ENCODE measurements at regions not wholly inside any gene's neighbourhood (a gene's known extent, or its start where the extent isn't known, plus 50 kb on each side); places are given as distances from the start of the nearest gene placed in this dataset.
"Not testable (repeated sequence)": the region's sequence is repeated elsewhere in the genome, so short reads cannot be mapped to it uniquely, and the experiment has no call there.

DNA sequence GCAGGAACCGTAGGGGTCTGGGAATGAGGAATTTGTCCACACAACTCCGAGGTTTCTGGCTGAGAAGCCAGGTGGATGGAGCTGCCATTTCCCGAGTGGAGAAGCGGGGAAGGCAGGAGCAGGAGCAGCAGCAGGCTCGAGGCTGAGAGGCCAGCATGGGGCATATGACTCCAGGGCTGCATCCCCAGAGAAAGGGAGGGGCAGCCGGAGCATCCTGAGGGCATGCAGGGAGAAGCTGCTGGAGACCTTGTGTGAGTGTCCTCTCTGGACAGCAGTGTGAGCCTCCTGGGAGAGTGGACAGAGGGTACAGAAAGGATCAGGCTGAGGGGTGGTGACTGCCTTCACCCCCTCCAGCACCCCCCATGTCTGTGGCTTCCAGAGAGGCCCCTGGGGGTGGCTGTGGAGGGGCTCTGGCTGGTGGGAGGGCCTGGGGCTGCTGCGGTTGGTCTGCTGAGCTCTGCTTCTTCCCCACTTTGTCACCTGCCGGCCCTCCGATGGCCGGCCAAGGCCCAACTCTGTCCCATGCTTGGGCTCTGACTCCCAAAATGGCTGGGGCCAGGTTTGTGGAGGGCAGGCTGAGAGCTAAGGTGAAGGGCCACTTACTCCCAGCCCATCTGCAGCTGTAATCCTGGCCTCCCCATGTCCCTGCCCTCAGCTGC lies 633.1 kb downstream of the MATN1 start:
- DNase-seq (ENCODE audit: extremely low read depth, low read depth): no peak

DNA sequence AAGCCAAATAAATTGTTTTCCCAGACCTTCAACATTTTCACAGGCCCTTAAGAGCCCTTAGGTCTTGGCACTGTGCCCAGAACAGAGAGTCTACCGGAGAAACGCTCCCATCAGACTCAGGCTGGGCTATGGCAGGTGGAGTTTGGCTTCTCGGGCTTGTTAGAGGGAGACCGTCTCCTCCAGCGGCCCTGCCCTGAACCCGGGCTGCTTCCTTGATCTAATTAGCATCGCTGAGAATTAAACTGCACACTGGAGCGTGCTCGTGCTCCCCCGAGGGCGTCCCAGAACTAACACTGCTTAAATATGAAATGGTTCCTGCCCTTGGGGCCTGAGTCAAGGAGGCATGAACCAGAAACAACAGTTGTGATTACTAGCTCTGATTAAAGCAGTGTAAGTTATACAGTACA lies 634.4 kb downstream of the MATN1 start:
- DNase-seq (ENCODE audit: extremely low read depth, low read depth): no peak

DNA sequence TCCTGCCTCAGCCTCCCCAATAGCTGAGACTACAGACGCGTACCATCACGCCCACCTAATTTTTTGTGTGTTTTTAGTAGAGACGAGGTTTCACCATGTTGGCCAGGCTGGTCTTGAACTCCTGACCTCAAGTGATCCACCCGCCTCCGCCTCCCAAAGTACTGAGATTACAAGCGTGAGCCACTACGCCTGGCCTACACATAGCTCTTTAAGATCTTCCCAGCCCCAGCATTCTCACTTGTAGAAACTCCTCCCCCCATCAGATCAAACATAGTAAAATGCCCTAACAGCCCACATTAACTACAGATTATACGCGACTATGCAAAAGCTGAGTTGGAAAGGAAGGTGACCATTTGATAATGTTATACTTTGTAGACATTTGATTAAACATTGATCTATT lies 634.8 kb downstream of the MATN1 start:
- DNase-seq (ENCODE audit: extremely low read depth, low read depth): no peak

DNA sequence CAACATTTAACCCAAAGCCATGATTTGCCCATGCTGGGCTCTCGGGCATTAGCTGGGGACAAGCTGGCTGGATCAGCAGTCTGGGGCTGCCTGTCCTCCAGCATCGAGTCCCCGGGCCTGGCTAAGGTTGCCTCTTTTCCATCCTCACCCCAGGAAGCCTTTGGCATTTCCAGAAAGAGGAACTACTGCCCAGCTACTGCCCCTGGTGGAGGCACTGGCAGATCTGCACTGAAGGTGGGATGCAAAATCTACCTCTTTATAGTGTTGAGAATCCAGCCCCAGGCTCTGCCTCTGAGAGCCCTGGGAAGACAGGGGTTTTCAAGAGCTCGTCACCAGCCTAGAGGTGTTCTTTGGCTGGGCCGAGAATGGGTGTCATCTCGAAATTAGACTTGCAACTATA lies 635.9 kb downstream of the MATN1 start:
- no peak for DNase-seq (ENCODE audit: extremely low read depth, low read depth)

DNA sequence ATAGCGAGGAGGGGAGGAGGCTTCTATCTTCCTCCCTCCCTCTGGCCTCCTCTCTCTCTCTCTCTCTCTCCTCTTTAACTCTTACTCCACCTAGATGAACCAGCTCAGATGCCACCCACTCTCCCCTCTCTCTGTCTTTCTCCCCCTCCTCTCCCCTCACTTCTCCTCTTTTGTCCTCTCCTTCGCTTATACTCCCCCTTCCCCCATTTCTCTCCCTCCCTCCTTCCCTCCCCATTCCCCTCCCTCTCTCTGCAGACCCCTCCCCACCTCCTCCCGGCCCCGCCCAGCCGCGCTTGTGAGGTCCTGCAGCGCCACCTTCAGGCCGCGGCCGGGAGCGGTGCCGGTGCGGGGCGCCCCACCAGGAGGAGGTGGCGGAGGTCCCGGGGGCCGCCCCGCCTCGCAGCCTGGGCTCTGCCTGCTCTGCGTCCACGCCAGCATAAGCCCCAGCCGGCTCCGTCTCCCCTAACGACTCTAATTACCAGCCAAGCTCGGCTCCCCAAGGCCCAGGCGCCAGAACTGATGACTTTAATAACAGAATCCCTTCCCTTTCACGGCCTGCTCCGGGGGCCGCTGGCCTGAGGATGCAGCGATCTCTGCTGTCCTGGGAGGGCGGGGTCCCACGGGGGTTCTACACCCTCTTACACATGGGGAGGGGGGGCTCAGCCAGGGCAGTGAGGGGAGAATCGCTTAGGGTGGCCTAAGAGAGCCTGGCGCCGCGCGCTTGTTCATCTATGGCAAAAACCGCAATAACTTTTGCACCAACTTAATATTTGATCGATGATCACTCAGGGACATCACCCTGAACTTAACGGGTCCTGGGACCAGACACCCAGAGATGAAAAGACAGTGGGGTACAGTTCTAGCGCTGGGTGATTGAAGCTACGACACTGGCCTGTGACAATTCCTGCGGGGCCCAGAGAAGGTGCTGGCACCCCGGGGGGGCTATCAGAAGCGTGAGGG lies 637.3 kb downstream of the MATN1 start:
- DNase-seq (ENCODE audit: extremely low read depth, low read depth): no peak

DNA sequence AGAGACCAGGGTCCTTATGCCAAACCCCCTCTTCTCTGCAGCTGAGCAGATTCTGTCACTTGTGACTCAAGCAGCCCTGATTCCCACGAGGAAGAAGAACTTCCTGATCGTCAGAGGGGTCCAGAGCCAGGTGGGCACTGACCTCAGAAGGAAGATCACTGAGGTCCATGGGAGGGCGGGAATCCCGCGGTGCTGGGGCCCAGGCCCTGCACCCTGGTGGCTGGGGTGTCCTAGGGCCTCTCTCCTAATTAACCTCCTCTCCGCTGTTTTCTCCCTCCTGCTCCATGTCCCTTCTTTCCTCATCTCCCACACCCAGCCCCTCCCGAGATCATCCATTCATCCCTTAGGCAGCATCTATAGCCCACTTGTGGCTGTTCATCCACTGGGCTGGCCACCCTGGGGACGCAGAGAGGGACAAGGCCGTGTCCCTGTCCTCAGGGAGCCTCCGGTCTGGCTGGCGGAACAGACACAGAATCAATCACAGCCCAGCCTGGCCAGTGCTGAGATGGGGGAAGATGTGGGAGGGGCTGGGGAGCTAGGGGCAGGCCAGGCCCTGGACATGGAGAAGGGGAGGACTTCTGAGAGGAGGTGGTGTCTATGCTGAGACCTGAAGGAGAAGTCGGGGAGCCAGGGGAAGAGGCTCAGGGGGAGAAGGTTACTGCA lies 638.3 kb downstream of the MATN1 start:
- no peak for DNase-seq (ENCODE audit: extremely low read depth, low read depth)

DNA sequence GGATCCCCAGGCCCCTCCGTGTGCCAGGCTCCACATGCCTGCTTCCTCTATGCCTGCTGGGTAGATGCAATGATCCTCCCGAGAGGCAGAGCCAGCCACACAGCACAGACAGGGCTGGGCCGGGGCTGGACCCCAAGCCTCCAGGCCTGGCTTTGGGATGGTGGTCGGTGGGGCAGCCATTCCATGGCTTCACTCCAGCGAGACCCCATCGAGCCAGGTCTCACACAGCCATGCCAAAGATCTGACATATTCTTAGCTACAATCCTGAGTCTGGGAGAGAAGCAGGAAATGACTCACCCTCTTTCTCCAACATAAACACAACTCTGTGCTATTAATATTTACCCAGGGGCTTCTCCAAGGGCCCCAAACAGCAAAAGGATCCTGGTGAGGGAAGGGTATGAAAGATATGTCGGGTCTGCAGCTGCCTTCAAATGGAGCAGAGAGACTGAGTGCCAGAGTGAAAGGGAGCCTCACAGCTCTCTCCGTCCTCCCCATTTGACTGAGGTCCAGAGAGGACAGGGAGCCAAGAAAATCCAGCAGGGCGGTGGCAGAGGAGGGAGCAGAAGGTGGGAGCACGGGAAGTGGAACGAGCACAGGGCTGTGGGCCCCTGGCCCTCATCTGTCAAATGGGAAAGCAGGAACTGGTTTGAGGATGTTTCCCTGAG lies 639.5 kb downstream of the MATN1 start:
- no peak for DNase-seq (ENCODE audit: extremely low read depth, low read depth)

DNA sequence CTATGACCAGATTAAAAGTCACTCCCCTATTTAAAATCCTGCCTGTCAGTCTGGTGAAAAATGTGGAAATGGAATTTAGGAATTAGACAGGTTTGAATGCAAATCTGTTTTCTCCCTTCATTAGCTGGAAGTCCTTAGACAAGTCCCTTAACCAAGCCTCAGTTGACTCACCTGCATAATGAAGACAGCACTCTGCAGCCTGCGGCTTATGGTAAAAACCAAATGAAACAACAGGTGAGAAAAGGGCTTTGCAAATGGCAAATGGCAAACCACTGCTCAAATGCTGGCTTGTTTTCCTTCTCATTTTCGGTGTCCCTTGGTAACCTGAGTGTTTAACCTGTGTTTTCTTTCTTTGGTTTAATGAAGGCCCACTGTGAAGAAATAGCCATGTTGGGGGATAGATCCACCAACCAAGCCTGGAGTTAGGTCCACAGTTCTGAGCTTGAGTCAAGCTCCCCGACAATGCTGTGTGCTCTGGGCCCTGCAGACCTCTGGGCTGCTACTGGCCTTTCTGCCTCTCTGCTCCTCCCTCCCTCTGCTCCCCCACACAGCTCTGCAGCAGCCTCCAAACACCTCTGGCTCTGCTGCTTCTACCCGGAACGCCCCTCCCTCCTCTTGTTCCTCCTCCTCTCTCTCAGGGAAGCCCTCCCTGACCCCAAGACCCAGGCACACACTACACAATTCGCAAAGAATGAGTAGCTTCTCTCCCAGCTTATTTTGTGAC lies 641.8 kb downstream of the MATN1 start:
- DNase-seq (ENCODE audit: extremely low read depth, low read depth): no peak

DNA sequence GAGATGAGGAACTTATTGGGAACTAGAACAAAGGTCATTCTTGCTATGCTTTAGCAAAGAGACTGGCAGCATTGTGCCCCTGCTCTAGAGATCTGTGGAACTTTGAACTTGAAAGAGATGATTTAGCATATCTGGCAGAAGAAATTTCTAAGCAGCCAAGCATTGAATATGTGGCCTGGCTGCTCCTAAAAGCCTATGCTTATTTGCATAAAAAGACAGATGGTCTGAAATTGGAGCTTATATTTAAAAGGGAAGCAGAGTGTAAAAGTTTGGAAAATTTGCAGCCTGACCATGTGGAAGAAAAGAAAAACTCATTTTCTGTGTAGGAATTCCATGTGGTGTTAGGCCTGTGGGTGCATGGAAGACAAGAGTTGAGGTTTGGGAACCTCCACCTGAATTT lies 647.5 kb downstream of the MATN1 start:
- not testable (repeated sequence) for DNase-seq (ENCODE audit: extremely low read depth, low read depth)

DNA sequence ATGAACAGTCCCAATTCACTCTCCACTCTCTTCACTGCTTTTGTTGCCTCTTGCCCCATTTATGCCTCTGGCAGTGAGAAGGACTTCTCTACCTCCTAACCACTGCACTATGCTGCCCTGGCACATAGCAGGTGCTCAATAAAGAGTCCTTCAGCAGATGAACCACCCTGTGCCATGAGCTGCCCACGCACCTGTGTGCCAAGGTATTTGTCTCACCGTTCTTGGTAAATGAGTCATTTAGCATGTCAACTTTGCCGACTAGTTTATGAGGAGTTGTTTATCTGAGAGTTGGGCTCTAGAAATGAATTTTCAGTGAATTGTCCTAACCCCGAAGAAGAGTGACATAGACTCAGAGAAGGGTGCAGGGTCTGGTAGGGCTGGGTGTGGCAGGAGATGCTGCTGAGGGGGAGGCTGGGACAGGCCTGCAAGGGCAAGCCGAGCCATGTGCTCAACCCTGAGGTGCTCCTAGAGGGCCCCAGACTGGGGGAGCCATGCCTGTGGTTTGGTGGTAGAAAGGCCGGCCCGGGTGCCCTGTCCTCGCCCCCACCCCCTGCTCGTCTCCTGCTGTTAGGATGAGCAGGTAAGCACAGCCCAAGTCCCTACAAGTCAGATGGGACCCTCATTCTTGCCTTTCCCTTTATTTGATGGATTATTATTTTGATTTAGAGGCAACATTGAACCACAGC lies 654.5 kb downstream of the MATN1 start:
- no peak for DNase-seq (ENCODE audit: extremely low read depth, low read depth)

DNA sequence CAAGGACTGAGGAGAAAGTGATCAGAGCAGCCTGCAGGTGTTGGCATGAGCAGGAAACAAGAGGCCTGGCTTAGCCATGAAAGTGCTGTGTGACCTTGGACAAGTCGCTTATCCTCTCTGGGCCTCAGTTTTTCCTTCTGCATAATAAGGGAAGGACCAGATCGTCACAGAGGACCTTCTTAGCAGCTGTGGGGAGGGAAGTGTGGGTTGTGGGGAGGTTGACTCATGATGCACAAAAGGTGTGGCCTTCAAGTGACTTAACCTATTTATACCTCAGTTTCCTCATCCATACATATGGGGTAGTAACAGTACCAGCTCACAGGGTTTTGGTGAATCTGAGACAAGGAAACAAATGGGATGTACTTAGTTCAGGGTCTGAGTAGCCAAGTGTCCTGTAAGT lies 658.8 kb downstream of the MATN1 start:
- DNase-seq (ENCODE audit: extremely low read depth, low read depth): no peak

DNA sequence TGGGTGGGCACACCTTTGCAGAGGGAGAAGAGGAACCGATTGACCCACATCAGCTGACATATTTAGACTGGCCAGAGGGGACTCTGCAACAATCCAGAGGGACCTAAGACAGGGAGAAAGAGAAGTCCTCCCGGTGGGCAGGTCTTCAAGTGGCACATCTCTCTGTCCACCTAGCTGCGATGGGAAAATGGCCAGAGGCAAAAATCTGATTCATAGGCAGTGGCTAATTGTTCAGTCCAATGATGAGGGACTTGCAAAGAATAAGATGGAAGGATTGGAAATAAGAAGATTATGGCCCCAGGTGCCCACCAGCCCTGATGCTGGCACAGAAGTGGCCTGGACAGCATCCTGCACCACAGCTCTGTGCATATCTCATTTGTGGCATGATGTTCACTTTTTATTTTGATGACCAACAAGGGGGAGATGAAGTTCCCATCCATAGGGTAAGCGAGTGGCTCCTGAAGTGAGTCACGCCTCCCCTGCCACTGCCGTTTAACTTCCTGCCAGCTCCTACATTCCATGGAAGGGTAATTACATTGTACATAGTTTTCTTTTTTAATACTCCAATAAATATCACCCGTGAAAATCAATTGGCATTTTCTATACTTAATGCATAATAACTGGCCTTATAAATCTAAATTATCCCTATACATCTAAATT lies 659.6 kb downstream of the MATN1 start:
- no peak for DNase-seq (ENCODE audit: extremely low read depth, low read depth)

DNA sequence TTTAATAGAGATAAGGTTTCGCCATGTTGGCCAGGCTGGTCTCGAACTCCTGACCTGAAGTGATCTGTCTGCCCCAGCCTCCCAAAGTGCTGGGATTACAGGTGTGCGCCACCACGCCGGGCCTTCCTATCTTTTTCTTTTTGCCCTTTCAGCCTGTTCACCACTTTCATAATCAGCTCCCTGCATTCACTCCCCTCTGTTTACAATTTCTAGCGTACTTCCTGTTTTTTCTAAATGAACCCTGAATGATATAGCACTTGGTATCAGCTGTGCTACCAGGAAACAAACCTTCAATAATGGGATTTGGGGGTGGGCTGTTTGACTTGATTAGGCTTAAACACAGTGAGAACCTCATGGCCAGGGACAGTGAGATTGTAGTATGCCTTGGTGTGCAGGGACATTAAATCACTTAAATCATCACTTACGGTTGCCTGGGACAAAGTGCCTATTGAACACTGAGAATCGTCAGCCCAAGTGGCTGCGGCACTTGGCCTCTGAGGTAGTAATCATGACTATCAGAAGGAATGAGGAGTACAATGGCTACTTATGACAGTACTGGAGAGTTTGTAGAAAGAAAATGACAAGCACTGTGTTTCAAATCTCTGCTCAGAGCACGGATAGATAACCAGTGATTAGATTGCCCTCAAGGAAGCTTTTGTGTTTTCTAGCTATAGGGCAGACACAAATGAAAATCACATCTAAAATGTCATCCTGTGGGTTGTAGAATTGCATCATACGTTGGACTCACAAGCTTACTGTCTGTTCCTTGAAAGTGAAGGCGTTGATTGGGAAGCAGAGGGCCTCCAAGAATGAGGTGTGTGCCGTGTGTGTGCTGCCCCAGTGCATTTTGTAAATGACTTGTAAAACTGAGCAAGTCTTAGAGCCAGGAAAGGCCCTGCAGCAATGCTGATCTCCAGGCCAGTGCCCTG lies 661.8 kb downstream of the MATN1 start:
- no peak for DNase-seq (ENCODE audit: extremely low read depth, low read depth)

DNA sequence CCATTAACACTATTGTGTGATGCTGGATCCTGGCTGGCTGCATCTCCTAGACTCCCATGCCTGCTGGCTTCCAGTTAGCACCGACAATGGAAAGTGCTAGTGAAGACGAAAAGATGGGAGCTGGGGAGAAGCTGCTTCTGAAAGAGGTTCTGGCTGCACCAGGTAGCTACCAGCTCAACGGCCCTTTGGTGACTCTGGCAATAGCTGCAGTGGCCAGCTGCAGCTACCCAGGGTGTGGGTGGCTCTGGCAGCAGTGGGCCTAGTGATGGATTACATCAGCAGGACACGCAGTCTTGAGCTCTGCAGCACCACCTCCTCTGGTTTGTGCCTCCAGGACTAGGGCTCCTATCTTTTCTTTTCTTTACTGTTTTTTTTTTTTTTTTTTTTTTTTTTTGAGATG lies 662.6 kb downstream of the MATN1 start:
- DNase-seq (ENCODE audit: extremely low read depth, low read depth): no peak

DNA sequence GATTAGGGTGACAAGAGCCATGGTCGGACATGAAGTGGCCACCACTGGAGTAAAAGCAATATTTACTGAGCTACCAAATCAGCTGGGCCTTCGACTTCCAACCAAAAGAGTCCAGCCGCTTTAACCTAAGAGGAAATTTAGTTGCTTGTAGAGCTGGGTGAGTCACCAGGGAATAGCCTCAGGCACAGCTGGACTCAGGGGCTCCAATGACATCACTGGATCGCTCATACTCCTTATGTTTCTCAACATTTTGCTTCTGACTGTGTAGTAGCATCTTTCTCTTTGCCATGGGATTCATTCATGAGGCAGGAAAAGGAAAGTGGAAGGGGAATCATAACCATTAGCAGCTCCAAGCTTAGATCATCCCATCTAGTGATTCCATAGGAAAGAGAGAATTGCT lies 664.4 kb downstream of the MATN1 start:
- peak; percentile 2 for DNase-seq (ENCODE audit: extremely low read depth, low read depth)

DNA sequence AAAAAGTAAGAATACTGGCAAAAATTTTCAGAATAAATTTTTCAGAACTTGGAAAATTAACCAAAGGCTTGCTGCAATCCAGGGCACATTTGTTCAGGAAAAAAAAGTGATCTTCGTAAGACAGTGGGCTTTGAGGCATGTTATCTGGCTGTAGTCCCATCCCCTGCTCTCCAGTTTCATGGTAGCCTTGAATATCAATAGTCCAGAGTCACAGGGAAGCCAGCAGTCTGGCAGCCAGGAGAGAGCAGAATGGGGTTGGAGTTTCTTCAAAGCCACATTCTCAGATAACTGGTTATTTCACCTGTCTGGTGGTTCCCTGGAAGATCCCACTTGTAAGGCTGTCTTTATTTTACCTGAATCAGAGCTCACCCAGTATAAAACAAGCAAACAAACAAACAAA lies 669.3 kb downstream of the MATN1 start:
- DNase-seq (ENCODE audit: extremely low read depth, low read depth): no peak

DNA sequence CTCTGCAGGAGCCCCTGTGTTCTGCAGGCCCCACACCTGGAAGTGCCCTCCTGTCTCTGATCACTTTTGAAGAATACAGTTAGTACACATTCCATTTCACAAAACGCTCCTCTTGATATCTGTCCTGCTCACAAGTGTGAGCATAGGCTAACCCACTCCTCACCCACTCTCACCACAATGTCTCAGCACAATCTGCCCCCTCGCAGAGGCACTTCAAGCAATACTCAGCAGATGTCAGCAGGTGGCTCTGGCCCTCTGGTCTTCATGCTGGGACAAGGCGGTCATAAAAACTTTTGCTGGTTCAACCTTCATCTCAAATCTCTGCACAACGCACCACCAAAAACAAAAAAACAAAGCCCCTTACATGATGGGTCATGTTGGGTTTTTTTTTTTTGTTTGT lies 671.2 kb downstream of the MATN1 start:
- no peak for DNase-seq (ENCODE audit: extremely low read depth, low read depth)

DNA sequence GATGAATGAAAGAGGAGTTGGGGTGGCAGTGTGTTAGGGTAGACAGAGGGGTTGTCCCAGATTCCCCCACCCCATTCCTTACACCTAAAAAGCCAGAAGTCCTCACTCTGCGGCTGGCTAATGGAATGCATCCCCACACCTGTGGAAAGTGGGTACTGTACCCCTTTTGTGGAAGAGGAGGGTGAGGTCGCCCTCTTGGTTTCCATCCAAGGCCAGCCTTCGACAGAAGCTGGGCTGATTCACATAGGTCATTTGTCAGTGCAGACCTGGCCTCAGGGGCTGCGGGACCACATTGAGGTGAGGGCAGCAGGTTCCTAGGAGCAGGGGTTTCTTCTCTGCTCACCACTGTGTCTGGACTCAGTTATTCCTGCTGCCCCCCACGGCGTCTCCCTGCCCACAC lies 671.6 kb downstream of the MATN1 start:
- DNase-seq (ENCODE audit: extremely low read depth, low read depth): no peak

Measured in NCI-H460 (cell line).